H9 (cell line): ENCODE measurements at regions not wholly inside any gene's neighbourhood (a gene's known extent, or its start where the extent isn't known, plus 50 kb on each side); places are given as distances from the start of the nearest gene placed in this dataset.

Experiments
- DNase-seq: peaks from one replicate; pipeline ENCODE4 v3.0.0-alpha.2; 2017
- H2AFZ ChIP-seq: one replicate; pipeline ENCODE4 v1.6.1; 2013; ENCODE audit warnings: mild to moderate bottlenecking, low read length, control low read depth, moderate library complexity
- H2AK5ac ChIP-seq: 2 replicates; pipeline ENCODE4 v1.6.1; 2013; ENCODE audit warnings: low read length, control low read depth, mixed read lengths; ENCODE audit not compliant: insufficient read length
- H2BK120ac ChIP-seq: one replicate; pipeline ENCODE4 v1.6.1; 2013; ENCODE audit warnings: low read depth, mild to moderate bottlenecking, low read length, control low read depth, inconsistent platforms; ENCODE audit not compliant: poor library complexity, severe bottlenecking
- H2BK12ac ChIP-seq: 2 replicates; pipeline ENCODE4 v1.6.1; 2013; ENCODE audit warnings: low read length, control low read depth, mixed read lengths, low read depth; ENCODE audit not compliant: insufficient read length
- H2BK15ac ChIP-seq: 2 replicates; pipeline ENCODE4 v1.6.1; 2013; ENCODE audit warnings: low read depth, low read length, control low read depth
- H2BK20ac ChIP-seq: one replicate; pipeline ENCODE4 v1.6.1; 2013; ENCODE audit warnings: low read depth, mild to moderate bottlenecking, low read length, control low read depth, inconsistent platforms; ENCODE audit not compliant: poor library complexity, severe bottlenecking
- H2BK5ac ChIP-seq: 2 replicates; pipeline ENCODE4 v1.6.1; 2013; ENCODE audit warnings: low read length, control low read depth, mixed read lengths; ENCODE audit not compliant: insufficient read length
- H3K14ac ChIP-seq: 2 replicates; pipeline ENCODE4 v1.6.1; 2013; ENCODE audit warnings: low read length, control low read depth; ENCODE audit not compliant: insufficient read depth
- H3K18ac ChIP-seq: 2 replicates; pipeline ENCODE4 v1.6.1; 2013; ENCODE audit warnings: low read depth, mild to moderate bottlenecking, mixed read lengths, low read length, control low read depth; ENCODE audit not compliant: insufficient read length
- H3K23ac ChIP-seq: 2 replicates; pipeline ENCODE4 v1.6.1; 2013; ENCODE audit warnings: low read length, control low read depth, mixed read lengths, low read depth; ENCODE audit not compliant: insufficient read length
- H3K23me2 ChIP-seq: 2 replicates; pipeline ENCODE4 v1.6.1; 2013; ENCODE audit warnings: low read depth, mild to moderate bottlenecking, mixed read lengths, low read length, control low read depth; ENCODE audit not compliant: insufficient read length, poor library complexity, severe bottlenecking
- H3K27ac ChIP-seq: 2 replicates; pipeline ENCODE4 v1.5.1; 2013; ENCODE audit warnings: low read length, control low read depth, mixed read lengths, low read depth; ENCODE audit not compliant: insufficient read length
- H3K27me3 ChIP-seq: 2 replicates; pipeline ENCODE4 v1.6.1; 2013; ENCODE audit warnings: low read length, control low read depth, inconsistent platforms; ENCODE audit not compliant: insufficient read depth
- H3K4ac ChIP-seq: 2 replicates; pipeline ENCODE4 v1.6.1; 2013; ENCODE audit warnings: low read depth, mild to moderate bottlenecking, control low read depth, inconsistent platforms, low read length, moderate library complexity
- H3K4me1 ChIP-seq: 2 replicates; pipeline ENCODE4 v1.6.1; 2013; ENCODE audit warnings: low read length, control low read depth, inconsistent platforms; ENCODE audit not compliant: insufficient read depth
- H3K4me2 ChIP-seq: 2 replicates; pipeline ENCODE4 v1.6.1; 2013; ENCODE audit warnings: low read length, control low read depth, mixed read lengths; ENCODE audit not compliant: insufficient read length, insufficient read depth
- H3K56ac ChIP-seq: 2 replicates; pipeline ENCODE4 v1.6.1; 2013; ENCODE audit warnings: low read depth, mild to moderate bottlenecking, mixed read lengths, low read length, control low read depth; ENCODE audit not compliant: insufficient read length
- H3K79me1 ChIP-seq: 2 replicates; pipeline ENCODE4 v1.6.1; 2013; ENCODE audit warnings: low read depth, mild to moderate bottlenecking, moderate library complexity, low read length, control low read depth, inconsistent platforms; ENCODE audit not compliant: insufficient read depth, poor library complexity, severe bottlenecking
- H3K79me2 ChIP-seq: 2 replicates; pipeline ENCODE4 v1.6.1; 2013; ENCODE audit warnings: low read length, control low read depth, inconsistent platforms; ENCODE audit not compliant: insufficient read depth
- H3K9ac ChIP-seq: 2 replicates; pipeline ENCODE4 v1.6.1; 2013; ENCODE audit warnings: low read length, control low read depth, mixed read lengths; ENCODE audit not compliant: insufficient read length; ENCODE audit errors: extremely low read depth
- H3K9me3 ChIP-seq: one replicate; pipeline ENCODE4 v1.6.1; 2013; ENCODE audit warnings: low read depth, low read length, inconsistent platforms; ENCODE audit not compliant: control insufficient read depth
- H3T11ph ChIP-seq: one replicate; pipeline ENCODE4 v1.6.1; 2013; ENCODE audit warnings: mild to moderate bottlenecking, low read length, control low read depth, inconsistent platforms
- H4K20me1 ChIP-seq: one replicate; pipeline ENCODE4 v1.6.1; 2013; ENCODE audit not compliant: control insufficient read depth, insufficient read length, insufficient read depth
- H4K5ac ChIP-seq: 2 replicates; pipeline ENCODE4 v1.6.1; 2013; ENCODE audit warnings: low read depth, mild to moderate bottlenecking, mixed read lengths, low read length, control low read depth; ENCODE audit not compliant: insufficient read length
- H4K8ac ChIP-seq: replicated peaks from 2 replicates; pipeline ENCODE4 v1.6.1; 2013; ENCODE audit warnings: low read length, control low read depth, mixed read lengths, low read depth; ENCODE audit not compliant: insufficient read length
- H4K91ac ChIP-seq: 2 replicates; pipeline ENCODE4 v1.6.1; 2013; ENCODE audit warnings: low read depth, mild to moderate bottlenecking, moderate library complexity, mixed read lengths, low read length, control low read depth; ENCODE audit not compliant: insufficient read length
- H3K27ac Mint-ChIP-seq, 3 experiments: 2 replicates in 2 of 3; 3 replicates in 1 of 3; pipeline ENCODE4 v1.8.0; 2020 to 2021; ENCODE audit warnings: mixed read lengths in 3 of 3, mild to moderate bottlenecking in 1 of 3, moderate library complexity in 1 of 3
- H3K27me3 Mint-ChIP-seq: 2 replicates; pipeline ENCODE4 v1.8.0; 2021; ENCODE audit warnings: low read depth, mild to moderate bottlenecking, moderate library complexity, mixed read lengths
- H3K36me3 Mint-ChIP-seq, 3 experiments: 2 replicates in 2 of 3; 3 replicates in 1 of 3; pipeline ENCODE4 v1.8.0; 2020 to 2021; ENCODE audit warnings: low read depth in 3 of 3, mixed read lengths in 3 of 3; ENCODE audit not compliant: insufficient read depth in 1 of 3
- H3K4me1 Mint-ChIP-seq, 2 experiments: 2 replicates each; pipeline ENCODE4 v1.8.0; 2020; ENCODE audit warnings: mixed read lengths in 2 of 2
- H3K4me3 Mint-ChIP-seq, 2 experiments: 2 replicates in 1 of 2; 3 replicates in 1 of 2; pipeline ENCODE4 v1.8.0; 2020 to 2021; ENCODE audit warnings: mild to moderate bottlenecking in 2 of 2, mixed read lengths in 2 of 2, moderate library complexity in 1 of 2
- H3K9me3 Mint-ChIP-seq, 2 experiments: 2 replicates in 1 of 2; 3 replicates in 1 of 2; pipeline ENCODE4 v1.8.0; 2020; ENCODE audit warnings: mild to moderate bottlenecking in 2 of 2, mixed read lengths in 2 of 2, moderate library complexity in 1 of 2
- CTCF ChIP-seq: fragments of 200-600 bp; sonication (generic); conservative IDR thresholded peaks from 3 replicates; pipeline ENCODE4 v1.8.0; 2021; ENCODE audit warnings: antibody characterized with exemption, mild to moderate bottlenecking
- WGBS: extraction: QIAGEN DNeasy Blood & Tissue Kit; methylation state at CpG from one replicate; pipeline ENCODE4 v1.1.7; 2013; ENCODE audit warnings: missing lambda C conversion rate, low lambda C conversion rate, mixed read lengths; ENCODE audit not compliant: insufficient read length; ENCODE audit errors: extremely low coverage; 5-methylcytosine and 5-hydroxymethylcytosine counted together

- no peak overlapping the region for H2AFZ ChIP-seq
- H3K9me3 ChIP-seq = no peaks in the 10 kb centered on the region
- no peak overlapping the region for H3K4ac ChIP-seq
- H3K79me2 ChIP-seq = no peaks in the 10 kb centered on the region
- Mint-ChIP-seq H3K4me3 (no peak overlapping the region), H3K36me3 (peaks cover 0 to 1% (median 0%) of the 10 kb centered on the region in 3 experiments; a peak in 1 of 7 replicates), H3K27ac (no peak overlapping the region), H3K9me3 (peaks cover 0 to 9% of the 10 kb centered on the region in 2 experiments; a peak in 4 of 5 replicates), H3K4me1 (no peaks in the 10 kb centered on the region), H3K27me3 (no peaks in the 10 kb centered on the region)
- no peak overlapping the region for H3K23ac ChIP-seq
- no peak for TF ChIP-seq CTCF
- no peaks in the 10 kb centered on the region for H3K79me1 ChIP-seq
- no peaks in the 10 kb centered on the region for H3K4me1 ChIP-seq
- H4K8ac ChIP-seq = no peak overlapping the region
- no peak overlapping the region for H2BK20ac ChIP-seq
- H3K4me2 ChIP-seq = no peak overlapping the region
- H3K14ac ChIP-seq = no peak overlapping the region
- no peak overlapping the region for H3K56ac ChIP-seq
- H3K9ac ChIP-seq = no peak overlapping the region
- no peak overlapping the region for H3K27ac ChIP-seq
- no peaks in the 10 kb centered on the region for H3K27me3 ChIP-seq
- no peaks in the 10 kb centered on the region for H3K23me2 ChIP-seq
- no peak overlapping the region for H2BK12ac ChIP-seq
- no peak for DNase-seq
- no peaks in the 10 kb centered on the region for H4K20me1 ChIP-seq
- H2AK5ac ChIP-seq = no peak overlapping the region
- no peak overlapping the region for H2BK5ac ChIP-seq
- H3T11ph ChIP-seq = no peak overlapping the region
- H3K18ac ChIP-seq = no peak overlapping the region
- no CpG with 5 or more reads among the region's 1 CpG for WGBS
- no peak overlapping the region for H2BK15ac ChIP-seq
- no peak overlapping the region for H2BK120ac ChIP-seq
- no peak overlapping the region for H4K91ac ChIP-seq
- H4K5ac ChIP-seq = no peak overlapping the region
These were observed 112.0 kb downstream of the ID4 start for GRCh38 chr6:19949155-19949554.
